ENCODE measurements at regions not wholly inside any gene's neighbourhood (a gene's known extent, or its start where the extent isn't known, plus 50 kb on each side); places are given as distances from the start of the nearest gene placed in this dataset.
"Not testable (repeated sequence)": the region's sequence is repeated elsewhere in the genome, so short reads cannot be mapped to it uniquely, and the experiment has no call there.

DNA sequence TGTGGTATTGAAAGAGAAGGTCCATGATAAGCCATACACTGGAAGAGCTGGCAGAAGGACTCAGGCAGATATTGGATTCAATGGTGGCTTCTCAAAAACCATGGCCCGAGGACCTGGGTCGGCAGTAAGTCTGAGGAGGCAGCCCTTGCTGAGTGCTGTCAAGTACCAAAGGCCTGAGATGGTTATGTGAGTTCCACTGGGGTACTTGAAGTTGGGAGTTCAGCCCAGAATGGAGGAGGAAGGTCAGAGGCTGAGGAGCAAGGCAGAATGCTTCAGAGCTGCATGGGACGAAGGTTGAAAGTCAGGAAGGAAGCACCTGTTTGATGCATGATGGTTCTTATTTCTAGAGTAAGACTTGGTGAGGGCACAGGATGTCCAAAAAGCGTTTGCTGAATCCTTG is 194.9 kb downstream of the DIRAS2 start:
- DNase-seq (ENCODE audit: low read depth in 2 of 2): no peak

DNA sequence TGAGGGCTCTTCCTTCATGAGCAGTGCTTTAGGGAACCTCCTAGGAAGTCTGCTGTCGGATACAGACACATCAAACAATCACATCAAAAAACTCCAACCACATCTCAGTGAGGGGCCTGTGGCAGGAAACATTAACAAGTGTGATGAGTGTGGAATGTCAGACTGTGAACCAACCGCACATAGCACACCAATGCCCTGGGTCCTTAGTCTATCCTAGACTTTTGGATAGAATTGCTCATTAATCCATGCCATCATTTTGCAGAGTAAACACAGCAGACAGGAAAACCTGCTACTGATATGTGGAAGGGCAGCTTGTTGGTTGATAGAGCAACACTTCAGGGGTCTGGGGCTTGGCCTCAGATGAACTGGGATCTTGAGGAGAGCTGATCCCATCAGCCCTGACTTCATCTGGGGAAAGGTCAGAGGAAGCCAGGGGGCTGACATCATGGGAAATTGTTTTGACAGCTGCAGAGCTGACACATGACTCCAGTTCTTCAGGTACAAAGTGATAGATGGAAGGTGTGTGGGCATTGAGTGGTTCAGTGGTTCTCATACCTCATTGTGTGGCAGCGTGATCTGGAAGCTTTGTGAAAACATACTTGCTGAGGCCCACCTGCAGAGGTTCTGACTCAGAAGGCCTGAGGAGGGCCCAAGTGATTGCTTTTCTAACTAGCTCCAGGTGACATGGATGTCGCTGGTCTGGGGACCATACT is 193.3 kb downstream of the DIRAS2 start:
- DNase-seq (ENCODE audit: low read depth in 2 of 2): no peak

- no peak for DNase-seq (ENCODE audit: low read depth in 2 of 2)
Observed at GRCh38 chr9:90451804-90452203, 190.8 kb downstream of the DIRAS2 start.

DNA sequence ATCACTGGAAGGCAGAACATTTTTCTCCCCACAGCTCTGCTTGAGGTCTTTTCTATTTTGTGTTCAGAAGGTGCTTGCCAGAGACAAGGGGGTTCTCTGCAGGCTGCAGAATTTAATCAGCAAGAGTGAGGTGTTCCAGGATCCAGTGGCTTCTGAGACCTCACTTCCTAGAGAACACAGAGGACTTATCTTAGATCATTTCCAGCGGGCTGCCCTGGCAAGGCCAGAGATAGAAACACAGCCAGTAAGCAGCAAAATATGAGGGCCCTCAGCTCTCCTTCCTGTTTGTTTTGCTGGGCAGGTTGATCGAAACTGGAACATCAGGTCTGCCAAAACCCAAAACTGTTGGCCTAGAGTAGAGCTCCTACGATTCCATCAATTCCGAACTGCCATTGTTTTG is 187.3 kb downstream of the DIRAS2 start:
- DNase-seq (ENCODE audit: low read depth in 2 of 2): no peak

DNA sequence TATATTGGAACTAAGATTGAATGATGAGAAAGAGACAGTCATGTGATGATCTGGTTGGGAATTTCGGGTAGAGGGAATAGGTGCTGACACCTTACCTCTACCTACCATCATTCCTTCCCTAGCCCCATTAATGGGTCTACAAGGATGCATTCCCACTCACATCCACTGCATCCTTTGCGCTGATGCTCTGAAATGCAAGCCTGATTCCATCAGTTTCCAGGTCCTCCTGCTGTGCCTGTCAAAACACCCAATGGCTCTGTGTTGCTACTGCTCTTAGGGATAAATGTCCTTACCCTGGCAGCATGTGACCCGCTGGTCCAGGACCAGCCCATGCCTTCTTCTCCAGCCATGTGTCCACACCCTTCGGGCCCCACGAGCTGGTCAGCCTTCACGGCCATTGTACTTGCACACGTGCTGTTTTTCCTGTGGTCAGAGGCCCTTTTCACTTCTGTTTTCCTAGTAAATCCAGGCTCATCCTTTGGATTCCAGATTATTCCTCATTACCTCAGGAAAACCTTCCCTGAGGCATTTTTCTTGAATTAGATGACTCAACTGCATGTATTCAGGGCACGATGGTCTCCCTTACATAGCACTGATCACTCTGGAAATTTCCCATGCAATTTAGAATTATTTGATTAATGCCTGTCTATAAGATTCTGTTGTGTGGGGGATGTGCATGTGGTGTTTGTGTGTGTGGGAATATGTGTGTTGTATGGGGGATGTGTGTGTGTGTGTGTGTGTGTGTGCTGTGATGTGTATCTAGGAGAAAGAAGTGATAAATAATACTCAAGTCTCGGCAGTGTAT is 185.0 kb downstream of the DIRAS2 start:
- DNase-seq (ENCODE audit: low read depth in 2 of 2): no peak

DNA sequence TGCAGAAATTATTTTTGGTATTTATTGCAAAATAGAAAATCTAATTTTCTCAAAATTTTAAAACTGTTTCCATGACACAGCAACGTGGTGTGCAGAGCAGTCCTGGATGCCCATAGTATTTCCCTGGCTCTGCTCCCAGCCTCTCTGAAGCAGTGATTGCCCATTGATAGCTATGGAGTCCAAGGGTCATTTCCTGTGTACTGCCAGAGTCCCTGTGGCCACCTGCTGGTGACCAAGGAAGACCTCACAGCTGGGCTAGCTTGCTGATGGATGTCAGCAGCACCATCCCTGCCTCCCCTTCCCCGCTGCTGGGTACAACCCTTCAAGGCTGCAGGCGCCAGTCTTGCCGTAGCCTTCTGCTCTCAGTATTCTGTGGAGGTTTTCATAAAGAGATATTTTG is 184.1 kb downstream of the DIRAS2 start:
- DNase-seq (ENCODE audit: low read depth in 2 of 2): no peak

GRCh38 chr9:90459321-90459720 is 183.3 kb downstream of the DIRAS2 start:
- no peak for DNase-seq (ENCODE audit: low read depth in 2 of 2)

GRCh38 chr9:90460220-90460619 is 182.4 kb downstream of the DIRAS2 start:
- no peak for DNase-seq (ENCODE audit: low read depth in 2 of 2)

- no peak for DNase-seq (ENCODE audit: low read depth in 2 of 2)
Observed at GRCh38 chr9:90464978-90465377, 177.6 kb downstream of the DIRAS2 start.

DNA sequence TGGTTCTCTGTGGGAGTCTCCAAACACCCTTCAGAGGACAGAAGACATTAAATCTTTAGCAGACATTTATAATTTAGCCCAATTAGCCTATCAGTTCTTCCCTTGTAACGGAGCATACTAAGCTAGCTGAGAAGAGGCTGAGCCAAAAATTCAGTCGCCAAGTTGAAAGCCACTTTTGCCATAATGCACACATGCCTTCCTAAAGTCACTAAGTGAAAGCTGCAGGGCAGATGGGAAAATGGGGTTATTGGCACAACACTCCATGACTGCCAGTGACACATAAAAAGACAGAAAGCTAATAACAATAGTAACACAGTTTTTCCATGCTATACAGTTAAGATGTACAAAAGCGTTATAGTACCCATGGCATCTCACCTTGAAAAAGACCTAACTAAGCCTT is 176.2 kb downstream of the DIRAS2 start:
- DNase-seq (ENCODE audit: low read depth in 2 of 2): no peak

DNA sequence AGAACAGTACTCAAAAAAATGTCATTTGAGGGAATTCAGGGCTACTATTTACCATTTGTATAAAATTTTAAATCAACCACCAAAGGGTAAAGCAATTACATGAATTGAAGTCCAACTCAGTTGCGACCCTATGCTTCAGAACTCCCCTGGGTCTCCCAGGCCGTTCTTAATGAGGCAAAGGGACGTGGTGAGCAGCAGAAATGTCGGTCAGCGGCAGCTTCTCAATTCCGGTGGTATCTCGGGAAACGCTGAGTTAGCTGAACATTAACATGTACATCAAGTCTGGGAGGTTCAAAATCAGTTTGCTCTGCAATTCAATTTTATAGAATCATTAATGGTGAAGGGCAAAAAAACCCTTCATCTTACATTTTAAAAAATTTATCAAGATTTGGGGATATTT is 173.2 kb downstream of the DIRAS2 start:
- no peak for DNase-seq (ENCODE audit: low read depth in 2 of 2)

DNA sequence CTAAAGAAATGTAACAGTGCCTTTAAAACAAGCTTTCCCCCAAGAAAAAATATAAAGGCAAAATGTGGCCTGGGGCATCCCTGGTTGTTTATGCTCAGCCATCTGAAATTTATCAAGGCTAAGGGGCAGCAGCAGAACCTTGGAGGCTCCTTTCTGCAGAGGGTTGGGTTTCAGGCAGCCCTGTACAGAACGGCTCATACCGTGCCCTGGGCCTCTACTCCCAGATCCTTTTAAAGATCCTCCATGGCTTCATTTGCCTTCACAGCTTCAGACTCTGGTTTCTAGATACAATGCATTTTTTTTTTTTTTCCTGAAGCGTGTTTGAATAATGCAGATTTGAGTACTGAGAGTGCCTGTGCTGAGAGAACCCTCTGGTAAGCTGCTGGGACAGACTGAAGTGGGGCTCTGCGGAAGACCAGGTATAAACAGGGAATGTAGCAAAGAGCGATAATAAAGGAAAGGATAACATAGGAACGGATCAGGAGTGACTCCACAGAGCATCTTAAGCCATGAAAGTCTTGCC is 172.7 kb downstream of the DIRAS2 start:
- no peak for DNase-seq (ENCODE audit: low read depth in 2 of 2)

DNA sequence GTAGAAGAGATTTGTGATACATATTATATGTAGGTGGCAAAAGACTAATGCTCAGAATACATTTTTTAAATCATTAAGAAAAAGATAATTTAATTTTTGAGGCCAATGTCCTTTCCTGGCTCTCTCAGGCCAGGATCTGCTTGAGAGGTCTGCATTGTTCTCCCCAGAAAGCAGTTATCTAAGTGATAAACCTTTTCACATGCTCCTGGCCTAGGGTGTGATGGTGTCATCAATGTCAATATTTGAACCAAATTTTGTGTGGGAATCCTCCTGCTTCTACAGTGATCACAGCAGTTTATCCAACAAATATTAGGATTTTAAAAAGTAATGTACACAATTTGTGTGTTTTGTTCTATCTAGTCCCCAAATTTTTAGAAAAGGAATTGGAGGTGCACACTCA is 166.6 kb downstream of the DIRAS2 start:
- DNase-seq (ENCODE audit: low read depth in 2 of 2): no peak

GRCh38 chr9:90477535-90477934 is 165.1 kb downstream of the DIRAS2 start:
- no peak for DNase-seq (ENCODE audit: low read depth in 2 of 2)

- DNase-seq (ENCODE audit: low read depth in 2 of 2): no peak
Observed at GRCh38 chr9:90478821-90479220, 163.8 kb downstream of the DIRAS2 start.

DNA sequence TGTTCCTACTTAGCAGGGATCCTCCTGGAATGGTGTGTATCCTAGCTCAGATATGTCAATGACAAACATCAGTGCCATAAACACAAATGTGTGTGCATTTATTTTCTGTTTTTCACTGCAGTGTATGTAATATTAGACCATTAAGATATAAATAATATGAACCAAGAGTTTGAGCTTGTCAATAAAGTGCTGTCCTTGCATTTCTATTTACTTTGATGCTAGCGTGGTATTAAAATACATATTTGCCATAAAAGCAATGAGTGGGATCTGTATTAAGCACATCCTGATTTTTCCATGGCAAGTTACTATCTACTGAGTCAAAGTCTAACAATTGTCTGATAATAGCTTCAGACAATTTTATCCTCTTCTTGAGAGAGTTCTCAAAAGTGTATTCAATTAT is 157.6 kb downstream of the DIRAS2 start:
- DNase-seq (ENCODE audit: low read depth in 2 of 2): no peak

DNA sequence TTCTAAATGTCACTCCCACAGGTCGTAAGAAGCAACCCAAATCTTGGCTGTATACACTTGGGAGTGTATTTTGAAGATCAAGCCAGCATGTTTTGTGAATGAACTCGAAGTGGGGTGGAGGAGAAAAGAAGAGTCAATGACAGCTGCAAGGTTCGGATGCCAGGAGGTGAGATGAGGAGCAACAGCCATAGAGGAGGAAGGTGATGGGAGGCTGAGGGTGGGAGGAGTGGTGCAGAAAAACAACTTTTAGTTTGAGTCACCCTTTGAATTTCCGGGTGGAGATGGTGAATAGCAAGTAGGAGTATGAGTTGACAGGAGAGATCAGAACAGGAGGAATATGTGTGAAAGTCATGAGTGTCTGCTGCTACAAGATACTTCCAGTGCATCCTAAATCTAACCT is 153.6 kb downstream of the DIRAS2 start:
- no peak for DNase-seq (ENCODE audit: low read depth in 2 of 2)

DNA sequence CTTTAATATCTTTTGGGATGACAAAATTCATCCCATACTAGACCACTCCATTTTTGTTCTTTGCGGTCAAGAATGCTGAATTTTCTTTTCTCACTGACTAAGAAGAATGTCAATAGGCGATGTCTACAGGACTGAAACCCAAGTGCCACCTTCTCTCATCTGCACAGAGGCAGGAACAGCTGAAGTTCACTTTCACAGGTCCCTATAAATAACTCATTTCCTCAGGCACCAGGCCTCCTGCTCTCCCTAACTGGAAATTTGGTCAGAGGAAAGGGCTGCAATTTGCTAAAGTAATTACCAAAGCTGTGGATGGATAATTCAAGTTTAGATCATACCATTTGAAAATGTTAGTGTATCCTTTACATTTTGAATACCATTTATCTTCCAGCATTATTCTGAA is 142.9 kb downstream of the DIRAS2 start:
- DNase-seq (ENCODE audit: low read depth in 2 of 2): no peak

GRCh38 chr9:90502134-90502533 is 140.5 kb downstream of the DIRAS2 start:
- no peak for DNase-seq (ENCODE audit: low read depth in 2 of 2)

- DNase-seq (ENCODE audit: low read depth in 2 of 2): no peak
Observed at GRCh38 chr9:90504486-90504885, 138.1 kb downstream of the DIRAS2 start.

- DNase-seq (ENCODE audit: low read depth in 2 of 2): no peak
Observed at GRCh38 chr9:90505695-90506094, 136.9 kb downstream of the DIRAS2 start.

GRCh38 chr9:90506402-90506801 is 136.2 kb downstream of the DIRAS2 start:
- not testable (repeated sequence) for DNase-seq (ENCODE audit: low read depth in 2 of 2)

- DNase-seq (ENCODE audit: low read depth in 2 of 2): no peak
Observed at GRCh38 chr9:90507621-90508020, 135.0 kb downstream of the DIRAS2 start.

Data from stimulated activated CD4-positive, alpha-beta T cell treated with anti-CD3 and anti-CD28 coated beads, Interleukin-1b, Interleukin-23, amount 100 ng/mL, for 1 hour (primary cell).